Activated naive CD4-positive, alpha-beta T cell treated with Interleukin-2 at 50 U/mL for 16 hours (primary cell): ENCODE measurements at regions not wholly inside any gene's neighbourhood (a gene's known extent, or its start where the extent isn't known, plus 50 kb on each side); places are given as distances from the start of the nearest gene placed in this dataset.

ENCODE experiments used
- DNase-seq: peaks from one replicate; pipeline ENCODE4 v3.0.0-alpha.2; 2020

DNA sequence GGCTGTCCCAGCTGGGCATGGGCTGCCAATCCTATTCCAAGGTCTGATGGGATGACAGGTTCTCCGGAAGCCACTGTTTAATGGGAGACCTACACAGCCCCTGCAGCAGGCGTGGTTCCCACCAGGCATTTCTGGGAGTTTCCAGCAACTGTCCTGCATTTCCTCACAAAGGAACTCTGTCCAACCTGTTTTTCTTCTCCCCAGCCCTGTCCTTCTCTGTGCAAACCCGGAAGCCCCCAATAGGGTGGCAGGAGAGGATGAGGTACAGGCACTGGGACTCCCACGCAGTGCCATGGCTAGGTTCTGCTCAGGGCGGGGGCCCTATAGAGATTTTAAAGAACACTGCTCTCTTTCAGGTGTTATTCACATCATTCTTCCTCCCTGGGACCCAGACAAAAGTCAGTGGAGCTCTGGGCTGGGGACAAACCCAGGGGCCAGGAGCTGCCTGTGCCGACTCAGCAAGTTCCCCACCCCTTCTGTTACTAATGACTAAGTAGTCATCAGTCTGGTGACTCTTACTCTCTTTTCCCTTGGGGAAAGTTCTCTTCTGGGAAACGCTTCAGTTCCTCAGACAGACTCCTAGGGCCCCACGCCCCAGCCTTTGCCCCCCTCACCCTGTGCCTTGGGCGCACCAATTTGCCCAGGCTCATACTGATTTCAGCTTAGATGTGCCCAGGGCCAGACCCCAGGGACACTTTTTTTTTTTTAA, 97.7 kb downstream of the CD47 start:
- no peak for DNase-seq

DNA sequence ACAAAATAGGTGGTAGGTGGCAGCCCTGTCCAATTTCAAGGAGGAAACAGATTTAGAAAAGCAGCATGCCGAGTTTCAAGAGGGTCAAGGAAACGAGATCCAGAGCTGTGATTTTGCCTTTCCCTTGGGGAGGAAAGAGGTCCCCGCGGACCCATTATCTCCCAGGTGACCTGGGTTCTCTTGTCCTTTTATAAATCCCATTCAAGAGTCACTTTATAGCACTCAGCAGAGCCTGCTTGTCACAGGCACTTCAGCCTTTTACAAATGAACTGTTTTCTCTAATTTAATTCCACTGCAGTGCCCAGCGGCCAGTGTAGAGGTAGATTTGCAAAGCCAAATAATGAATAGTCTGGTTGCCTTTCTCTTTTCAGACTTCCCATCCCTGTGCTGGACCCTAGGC, 99.9 kb downstream of the CD47 start:
- DNase-seq = no peak

DNA sequence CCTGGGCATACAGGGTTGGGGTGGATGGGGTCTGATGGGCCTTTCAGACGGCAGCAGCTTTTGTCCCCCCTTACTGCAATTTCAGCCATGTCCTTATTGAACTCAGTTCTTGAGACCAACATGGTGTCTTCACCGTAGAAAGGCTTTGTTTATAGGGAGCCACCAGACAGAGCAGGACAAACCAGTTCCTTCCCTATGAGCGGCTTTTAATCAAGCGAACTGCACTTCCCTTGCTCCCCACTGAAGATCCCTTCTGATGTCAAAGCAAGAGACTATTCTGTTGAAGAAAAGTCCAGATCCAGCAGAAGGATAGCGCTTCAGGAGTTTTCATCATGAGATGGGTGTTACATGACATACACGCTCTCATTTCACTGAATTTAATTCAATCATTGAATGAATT, 100.4 kb downstream of the CD47 start:
- DNase-seq = no peak

DNA sequence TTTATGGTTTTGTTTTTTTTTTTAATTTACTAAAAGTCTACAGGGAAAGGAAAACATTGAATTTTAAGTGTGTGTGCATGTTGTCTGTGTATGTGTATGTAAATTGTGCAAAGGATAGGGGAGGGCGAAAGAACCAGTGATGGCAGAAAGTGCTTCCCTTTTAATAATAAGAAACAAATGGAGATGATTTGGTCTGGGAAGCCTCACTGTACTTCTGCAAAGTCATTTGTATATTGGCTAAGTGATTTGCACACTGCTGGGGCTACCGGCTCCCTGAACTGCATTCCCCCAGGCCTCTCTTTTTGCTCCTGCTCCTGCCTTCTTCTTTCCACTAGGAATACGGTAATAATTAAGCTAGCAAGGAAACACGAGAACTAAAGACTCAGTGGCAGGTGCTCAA, 101.2 kb downstream of the CD47 start:
- no peak for DNase-seq

DNA sequence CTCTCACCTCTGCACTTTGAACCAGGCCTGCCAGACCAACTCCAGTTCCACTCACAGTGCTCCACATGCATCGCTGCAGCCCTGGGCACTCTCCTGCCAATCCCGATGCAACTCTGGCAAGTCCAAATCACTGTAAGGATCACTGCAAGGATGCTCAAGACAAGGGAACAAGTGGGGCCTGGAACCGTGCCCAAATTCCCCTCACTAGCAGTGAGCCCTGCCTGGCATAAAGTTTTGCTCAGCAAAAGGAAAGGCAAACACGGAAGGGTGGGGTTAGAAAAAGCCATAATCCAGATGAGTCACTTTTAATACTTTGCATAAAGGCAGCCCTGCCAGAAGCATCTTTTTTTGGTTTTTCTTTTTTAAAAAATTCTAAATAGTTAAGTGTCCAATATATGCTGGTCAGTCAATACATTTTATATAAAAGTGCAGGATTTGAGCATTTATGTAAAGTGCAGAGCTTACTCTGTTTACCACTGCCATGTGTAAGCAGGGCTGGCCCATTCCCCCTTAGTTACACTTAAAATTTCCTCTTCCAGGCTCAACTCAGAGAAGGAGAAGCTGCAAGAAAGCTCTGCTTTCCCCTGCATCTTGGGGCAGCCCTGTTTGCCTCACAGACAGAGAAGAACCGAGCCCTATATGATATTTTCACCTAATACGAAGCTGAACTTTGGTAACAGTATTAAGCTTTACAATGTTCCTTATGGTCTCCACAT, 102.2 kb downstream of the CD47 start:
- DNase-seq = peak; percentile 11

DNA sequence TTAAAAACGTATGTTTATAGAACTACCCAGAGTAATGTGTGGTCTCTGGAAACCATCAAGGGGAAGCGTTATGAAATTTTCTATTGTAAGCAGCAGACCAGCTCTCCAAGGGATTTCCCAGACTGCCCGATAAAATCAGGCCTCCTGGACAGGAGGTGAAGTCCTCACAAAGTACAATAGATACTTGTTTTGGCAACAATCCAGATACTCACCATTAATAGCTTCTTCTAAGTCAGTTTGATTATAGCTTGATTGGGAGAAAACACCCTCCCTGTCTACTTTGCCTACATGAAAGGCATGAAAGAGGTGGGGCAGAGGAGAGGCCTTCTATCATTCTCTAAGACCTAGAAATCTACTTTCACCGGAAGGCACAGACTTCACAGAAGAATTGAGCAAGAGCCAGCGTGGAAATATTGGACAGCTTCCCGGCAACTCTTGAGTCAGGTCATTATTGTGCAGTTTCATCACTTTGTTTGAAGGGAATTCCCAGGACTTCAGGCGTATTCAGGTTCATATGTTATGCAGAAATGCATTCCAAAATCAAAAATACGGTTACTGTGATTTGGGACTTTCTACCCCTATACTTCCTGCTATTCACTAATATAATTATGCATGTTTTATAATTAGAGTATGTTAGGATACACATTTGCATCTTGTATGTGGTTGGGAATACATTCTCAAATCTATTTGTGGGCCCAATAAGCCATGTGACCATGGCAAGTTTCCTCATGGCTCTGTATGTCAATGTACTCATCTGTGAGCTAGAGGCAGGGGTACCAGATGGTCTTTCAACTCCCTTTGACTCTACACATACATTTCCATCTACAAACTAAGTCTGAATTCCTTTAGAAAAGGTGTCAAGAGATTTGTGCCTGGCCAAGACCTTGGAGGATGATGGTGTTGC, 103.5 kb downstream of the CD47 start:
- DNase-seq = no peak

DNA sequence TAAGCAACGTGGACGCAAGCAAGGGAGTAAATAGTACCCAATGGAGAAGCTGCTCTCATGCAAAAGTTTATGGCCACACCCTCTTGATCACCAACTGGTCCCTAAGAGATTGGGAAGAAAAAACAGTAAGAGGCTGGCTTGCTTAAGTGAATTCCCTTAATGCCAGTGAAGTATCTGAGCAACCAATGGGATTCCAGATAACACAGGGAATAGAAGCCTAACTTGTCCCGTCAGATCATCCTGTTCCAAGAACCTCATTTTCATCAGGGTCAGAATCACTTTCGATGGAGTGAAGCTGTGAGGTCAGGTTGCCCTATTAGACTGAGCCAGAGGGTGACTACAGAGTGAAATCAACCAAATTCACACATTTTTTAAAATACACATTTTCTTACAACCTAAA, 104.3 kb downstream of the CD47 start:
- DNase-seq = no peak

DNA sequence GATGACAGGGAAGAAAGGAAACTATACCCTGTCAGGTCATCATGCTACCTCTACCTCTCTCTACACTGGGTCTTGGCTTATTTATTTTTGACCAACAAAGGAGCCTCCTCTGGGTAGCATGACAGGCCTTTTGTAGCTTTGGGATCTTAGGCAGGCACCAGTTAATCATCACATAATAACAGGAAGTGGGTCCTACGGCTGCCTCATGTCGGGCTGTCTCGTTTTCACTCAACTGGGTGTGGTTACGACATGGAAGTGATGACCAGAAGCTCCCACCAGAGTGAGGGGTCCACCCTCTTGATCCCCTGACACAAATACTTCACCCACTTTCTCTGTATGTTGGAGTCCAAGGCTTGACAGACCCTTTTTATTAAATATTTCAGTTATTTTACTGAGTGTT, 105.3 kb downstream of the CD47 start:
- peak; percentile 31 for DNase-seq

DNA sequence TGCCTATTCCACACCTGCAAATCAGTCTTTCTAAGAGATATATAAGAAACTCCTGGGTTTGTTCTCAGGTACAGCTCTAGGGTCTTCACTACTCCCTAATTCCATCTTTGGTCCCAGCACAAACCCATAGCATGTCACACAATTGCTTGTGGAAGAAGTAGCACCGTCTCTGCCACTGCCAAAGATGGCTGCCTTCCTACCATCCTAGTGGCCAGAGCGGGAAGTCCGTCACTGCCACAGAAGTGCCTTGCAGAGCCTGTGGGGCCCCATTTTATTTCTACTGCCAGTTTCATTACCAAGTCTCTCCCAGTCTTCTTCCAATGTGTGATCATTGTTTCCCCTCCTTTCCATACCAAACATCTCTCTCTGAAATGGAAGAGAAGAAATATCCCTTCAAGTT, 107.6 kb downstream of the CD47 start:
- DNase-seq = no peak

DNA sequence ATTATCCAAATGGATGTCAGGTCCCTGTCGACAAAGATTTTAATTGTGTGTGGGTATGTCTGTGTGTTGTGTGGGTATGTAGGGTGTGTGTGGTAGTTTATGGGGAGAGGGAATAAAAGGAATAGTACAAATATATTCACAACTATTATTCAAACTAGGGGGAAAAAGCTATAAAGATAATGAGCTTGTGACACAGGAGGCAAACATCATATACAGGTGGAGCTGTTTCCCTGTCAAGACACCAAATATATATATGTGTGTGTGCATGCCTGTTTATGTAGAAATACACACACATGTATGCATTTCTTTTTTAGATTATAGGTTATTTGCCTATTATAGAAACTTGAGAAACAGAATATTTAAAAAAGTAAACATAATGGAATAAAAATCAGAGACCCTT, 108.7 kb downstream of the CD47 start:
- DNase-seq = no peak

DNA sequence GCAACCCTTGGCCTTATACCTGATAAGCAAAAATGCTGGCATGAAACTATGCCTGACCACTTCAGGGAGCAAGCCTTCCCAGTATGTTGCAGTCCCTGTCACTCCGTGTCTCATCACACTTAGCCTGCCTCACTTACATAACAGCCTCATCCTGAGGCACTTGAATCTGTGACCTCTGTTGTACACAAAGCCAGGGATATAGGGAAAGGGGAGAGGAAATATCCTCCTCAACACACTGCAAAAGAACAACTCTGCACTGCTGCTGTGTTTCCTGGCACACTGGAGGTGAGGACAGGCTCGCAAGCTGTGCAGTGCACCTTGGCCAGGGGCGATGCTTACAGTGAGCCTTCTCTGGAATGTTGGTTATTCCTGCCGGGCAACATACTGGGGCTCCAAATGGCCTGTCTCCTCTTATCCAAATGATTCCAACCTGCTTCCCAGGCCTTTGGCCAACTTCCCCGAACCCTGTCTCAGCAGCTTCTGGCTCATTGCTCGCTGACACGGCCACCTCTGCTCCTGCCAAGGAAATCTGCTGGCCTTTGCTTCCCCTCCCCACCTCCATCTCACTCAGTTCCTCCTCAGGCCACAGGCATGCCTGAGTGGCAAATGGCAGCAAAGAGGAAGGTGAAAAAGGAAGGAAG, 109.2 kb downstream of the CD47 start:
- no peak for DNase-seq

DNA sequence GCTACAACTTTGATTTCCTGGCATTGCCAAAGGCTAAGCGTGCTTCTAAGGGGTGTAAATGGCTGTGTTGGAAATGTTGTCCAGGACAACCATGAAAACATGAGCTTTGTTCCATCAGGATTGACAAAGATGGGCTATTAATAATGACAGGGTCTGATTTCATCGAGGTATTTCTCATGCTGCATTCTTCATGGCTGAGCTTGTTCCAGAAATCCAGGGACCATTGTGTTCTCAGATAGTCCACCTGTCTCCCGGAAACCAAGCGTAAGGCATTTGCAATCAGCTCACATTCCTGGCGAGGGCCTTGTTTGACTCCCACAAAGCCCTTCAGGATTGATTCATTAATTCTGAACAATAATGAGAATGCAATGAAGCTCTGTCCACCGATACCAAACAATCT, 111.3 kb downstream of the CD47 start:
- DNase-seq = no peak

DNA sequence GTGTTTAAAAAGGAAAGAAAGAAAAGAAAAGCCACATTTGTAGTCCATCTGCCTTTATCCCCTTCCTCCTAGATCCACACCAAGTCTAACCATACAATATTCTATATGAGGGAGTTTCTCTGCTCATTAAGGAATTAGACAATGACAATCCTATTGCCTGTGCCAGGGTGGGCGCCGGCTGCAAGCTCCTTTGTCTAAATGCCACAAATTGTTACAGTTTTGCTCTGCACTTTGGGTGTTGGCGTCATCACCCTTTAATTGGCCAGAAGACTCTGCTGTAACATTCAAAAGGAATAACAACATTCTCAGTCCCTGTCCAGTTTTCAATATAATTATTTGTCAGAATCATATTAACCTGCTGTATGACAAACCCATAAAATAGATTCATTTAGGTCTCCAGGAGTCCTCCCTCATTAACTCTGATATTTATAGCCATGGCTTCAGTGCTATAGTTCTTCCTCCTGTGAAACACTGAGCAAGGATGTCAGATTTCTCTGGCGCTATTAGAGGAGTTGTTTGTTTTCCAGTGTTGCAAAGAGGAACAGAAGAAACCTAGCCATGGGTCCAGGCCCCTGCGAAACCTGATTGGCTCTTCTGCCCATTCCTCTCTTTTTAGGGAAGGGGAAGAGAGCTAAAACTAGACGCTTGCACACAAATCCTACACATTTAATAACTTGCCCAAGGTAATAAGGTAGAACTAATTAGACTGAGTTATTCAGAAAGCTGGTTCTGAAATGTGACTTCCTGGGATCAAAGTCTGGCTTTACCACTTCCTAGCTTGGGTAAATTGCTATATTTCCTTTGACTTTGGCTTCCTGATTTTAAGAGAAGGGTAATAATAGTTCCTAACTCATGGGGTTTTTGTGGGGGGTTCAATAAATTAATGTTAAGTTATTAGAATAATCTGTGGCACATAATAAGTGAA, 112.4 kb downstream of the CD47 start:
- no peak for DNase-seq

DNA sequence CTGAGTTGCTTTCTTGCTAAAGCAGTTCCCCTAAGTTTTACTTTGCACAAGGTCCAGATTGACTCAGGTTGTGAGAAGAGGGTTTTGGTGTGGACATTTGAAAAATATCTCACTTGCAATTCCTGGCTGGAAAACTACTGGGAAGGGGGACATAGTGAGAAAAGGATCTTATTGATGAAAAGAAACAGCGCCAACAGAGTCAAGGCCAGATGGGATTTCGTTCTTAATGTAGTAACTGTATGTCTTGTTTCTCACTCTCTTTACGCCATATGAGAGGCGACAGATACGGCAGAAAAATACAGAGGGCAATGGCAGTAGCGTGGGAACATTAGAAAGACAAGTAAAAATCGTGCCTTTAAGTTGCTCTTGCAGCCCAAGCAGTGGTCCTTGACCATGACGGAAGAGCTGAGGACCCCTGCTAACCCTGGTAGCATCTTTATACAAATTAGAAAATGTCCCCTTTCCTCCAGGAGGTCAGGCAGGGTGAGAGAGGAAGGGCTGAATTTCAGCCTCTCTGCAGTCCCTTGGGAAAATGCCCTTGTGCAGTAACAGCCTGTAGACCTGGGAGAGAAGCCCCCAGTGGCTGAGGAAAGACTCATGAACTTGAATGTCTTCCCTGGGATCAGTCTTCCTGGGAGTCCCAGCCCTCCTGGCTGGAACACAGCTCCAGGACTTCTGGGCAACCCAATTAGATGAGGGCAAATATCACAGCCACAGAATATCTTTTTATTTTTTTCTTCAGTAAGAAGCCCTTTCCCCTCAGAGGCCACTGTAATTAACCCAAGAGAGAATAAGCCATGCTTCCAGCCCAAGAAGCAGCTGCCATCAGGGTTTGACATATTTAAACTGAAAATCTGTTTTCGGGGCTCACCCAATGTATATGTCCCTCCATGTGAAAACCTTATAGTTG, 113.4 kb downstream of the CD47 start:
- DNase-seq = no peak

DNA sequence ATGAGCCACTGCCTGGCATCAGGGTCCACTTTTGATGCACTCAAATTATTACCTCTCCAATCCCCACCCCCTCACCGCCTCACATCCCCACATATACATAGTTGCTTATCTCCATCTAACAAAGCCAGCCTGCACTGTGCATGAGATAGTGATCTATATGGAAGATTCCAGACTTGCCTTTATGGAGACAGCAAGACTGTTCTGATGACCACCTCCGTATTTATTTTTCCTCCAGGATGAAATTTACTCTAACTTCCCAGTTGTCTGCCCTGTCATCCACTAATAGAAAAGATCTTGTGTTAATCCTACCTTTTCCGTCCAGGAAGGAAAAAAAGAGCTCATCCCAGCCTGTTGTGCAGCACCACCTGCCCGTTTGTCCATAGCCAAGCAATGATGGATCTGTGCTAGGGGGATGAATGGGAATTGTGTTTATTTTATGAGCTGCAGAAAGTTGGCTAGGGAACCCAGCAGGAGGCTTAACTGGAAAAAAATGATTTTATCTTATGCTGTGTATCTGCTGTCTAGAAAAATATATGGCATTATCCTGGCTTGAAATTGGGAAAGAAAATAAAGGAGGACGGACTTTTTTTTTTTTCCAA, 114.5 kb downstream of the CD47 start:
- no peak for DNase-seq

DNA sequence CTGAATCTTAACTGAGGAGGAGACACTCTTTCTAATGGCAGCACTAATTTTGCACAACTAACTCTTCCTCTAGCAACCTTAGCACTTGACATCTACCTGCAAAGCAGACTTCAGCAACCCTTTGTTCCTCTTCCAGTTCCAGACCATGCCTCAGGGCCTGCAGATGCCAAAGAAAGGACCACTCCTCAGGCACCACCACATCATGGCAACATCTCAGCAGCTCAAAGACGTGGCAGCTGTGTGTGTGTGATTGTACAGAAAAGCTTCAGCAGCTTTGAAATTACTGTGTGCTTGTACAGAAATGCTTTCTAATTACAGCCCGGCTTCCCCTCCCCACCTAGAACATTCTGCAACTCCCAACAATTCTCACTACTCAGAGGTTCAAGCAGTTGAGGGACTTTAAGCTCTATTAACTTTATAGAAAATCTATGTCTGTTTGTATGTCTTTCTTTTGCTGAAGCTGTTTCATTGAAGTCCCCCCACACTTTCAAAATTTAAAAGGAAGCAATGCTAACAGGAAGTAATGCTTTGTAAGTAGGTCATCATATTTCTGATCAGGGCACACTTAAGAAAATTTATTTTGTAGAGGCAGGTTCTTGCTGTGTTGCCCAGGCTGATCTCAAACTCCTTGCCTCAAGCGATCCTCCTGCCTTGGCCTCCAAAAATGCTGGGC, 115.2 kb downstream of the CD47 start:
- no peak for DNase-seq

DNA sequence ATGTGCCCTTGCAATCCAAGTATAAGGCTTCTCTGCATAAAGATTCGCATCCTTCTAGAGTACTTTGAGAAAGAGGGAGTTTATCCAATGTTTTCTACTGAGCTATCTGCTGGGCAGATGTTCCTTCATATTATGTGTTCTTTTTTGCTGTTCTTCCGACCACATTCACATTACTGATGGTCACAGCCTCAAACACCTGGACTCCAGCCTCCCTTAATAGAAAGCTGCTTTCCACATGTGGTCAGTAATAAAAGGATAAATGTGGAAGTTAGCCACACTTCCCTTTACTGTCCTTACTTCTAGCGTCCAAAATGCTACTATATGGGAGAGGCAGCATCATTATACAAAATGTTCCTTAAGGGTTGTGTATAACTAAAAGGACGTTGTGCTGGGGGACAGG, 116.9 kb downstream of the CD47 start:
- DNase-seq = no peak

DNA sequence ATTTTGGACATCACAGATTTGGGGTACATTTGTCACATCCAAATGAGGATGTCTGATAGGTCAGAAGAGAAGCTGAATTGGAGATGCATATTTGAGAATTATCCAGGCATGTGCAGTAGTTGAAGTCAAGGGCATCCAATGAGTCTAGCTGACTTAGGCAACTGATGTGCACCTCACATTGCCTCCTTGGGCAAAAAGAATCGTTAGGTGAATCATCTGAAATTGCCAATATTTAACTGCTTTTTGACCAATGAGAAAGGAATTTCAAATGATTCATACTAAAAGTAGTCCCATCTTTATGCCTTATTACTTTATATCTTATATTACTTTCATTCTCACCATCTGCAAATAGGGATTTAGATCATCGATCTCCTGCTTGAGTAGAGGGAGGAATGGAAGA, 117.7 kb downstream of the CD47 start:
- no peak for DNase-seq

DNA sequence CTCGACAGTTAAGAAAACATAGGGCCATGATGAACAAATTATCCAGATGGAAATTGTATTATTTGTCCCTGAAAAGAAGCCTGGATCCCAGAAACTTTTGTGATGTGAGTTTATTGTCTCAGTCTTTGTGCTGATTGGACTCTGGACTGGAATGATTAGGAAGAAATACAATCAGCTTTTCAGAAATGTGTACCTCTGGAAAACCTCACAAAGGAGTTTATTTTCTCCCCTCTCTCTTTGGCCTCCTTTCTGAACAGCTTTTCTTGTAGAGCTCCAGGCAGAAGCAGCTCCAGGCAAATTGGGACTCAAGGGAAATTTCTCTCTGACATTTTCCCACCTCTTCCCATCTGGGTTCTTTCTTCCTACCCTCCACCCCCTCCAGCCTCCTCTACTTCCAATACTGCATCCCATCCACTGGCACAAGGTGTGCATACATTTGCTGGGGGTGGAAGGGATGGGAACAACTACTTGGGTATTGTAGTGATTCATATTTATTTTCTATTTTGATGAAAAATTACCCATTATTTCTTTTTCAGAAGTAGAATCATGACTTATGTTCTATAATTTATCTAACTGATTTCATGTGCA, 119.7 kb downstream of the CD47 start:
- no peak for DNase-seq
